Small intestine (tissue), 7 donors: ENCODE measurements at regions not wholly inside any gene's neighbourhood (a gene's known extent, or its start where the extent isn't known, plus 50 kb on each side); places are given as distances from the start of the nearest gene placed in this dataset.

Experiments
- DNase-seq, 2 donors: peaks; one replicate each; pipeline versions ENCODE4 v3.0.0 to v3.0.0-alpha.2; 2013
- FAIRE-seq: peaks from 2 replicates; lab custom pipeline; 2012; peaks lifted over from hg19 to GRCh38; lab: Jason Lieb, UNC
- H3K27ac ChIP-seq, 3 donors: one replicate each; pipeline ENCODE4 v1.5.1; 2013; ENCODE audit warnings: low read length in 2 of 3, mild to moderate bottlenecking in 2 of 3, control low read depth in 1 of 3, inconsistent platforms in 1 of 3, low read depth in 1 of 3, moderate library complexity in 1 of 3
- H3K27me3 ChIP-seq, 3 donors: one replicate each; pipeline ENCODE4 v1.6.1; 2013; ENCODE audit warnings: low read length in 3 of 3, inconsistent platforms in 1 of 3; ENCODE audit not compliant: control insufficient read depth in 3 of 3, insufficient read depth in 3 of 3
- H3K36me3 ChIP-seq, 3 donors: one replicate each; pipeline ENCODE4 v1.6.1; 2013; ENCODE audit warnings: low read length in 3 of 3, inconsistent platforms in 1 of 3, low read depth in 1 of 3, mild to moderate bottlenecking in 1 of 3, moderate library complexity in 1 of 3; ENCODE audit not compliant: control insufficient read depth in 3 of 3, insufficient read depth in 2 of 3
- H3K4me1 ChIP-seq, 3 donors: one replicate each; pipeline ENCODE4 v1.6.1; 2013; ENCODE audit warnings: low read length in 2 of 3, inconsistent platforms in 1 of 3, low read depth in 1 of 3, mild to moderate bottlenecking in 1 of 3, moderate library complexity in 1 of 3; ENCODE audit not compliant: control insufficient read depth in 3 of 3, insufficient read depth in 2 of 3
- H3K4me3 ChIP-seq, 3 donors: one replicate each; pipeline ENCODE4 v1.5.1; 2013; ENCODE audit warnings: low read length in 3 of 3, control low read depth in 1 of 3, inconsistent platforms in 1 of 3, low read depth in 1 of 3, mild to moderate bottlenecking in 1 of 3, moderate library complexity in 1 of 3
- H3K9me3 ChIP-seq, 2 donors: one replicate each; pipeline ENCODE4 v1.6.1; 2013; ENCODE audit warnings: low read depth in 1 of 2, low read length in 1 of 2; ENCODE audit not compliant: control insufficient read depth in 2 of 2, insufficient read depth in 1 of 2
- WGBS, 3 donors: extraction: QIAGEN DNeasy Blood & Tissue Kit; methylation state at CpG; one replicate each; pipeline ENCODE4 v1.1.7; 2013; 5-methylcytosine and 5-hydroxymethylcytosine counted together
- donor health status: healthy with polysubstance abuse.
- donor health status: control.
- donor health status: control.
- donor health status: Bipolar disorder and iron deficiency.
- donor health status: healthy.

DNA sequence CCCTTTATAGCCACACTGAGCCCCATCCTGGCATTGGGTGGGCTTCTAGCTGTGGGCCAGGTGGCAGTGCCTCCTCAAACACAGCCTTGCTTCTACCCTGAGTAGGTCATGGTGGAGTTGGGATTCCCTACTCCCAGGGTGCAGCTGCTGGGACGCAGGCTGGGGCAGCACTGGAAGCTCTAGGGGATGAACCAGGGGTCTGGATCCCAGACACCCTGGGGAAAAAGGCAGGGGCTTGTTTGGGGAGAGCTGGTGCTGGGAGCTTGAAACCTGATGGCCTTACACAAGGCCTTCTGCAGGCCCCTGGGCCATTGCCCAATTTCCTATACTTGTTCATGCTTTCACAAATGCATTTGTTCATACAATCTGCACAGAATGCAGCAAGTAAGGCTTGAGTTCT, 103.7 kb upstream of the CTBP2 start:
- H3K9me3 ChIP-seq: no peaks in the 10 kb centered on the region
- no peak overlapping the region for H3K4me3 ChIP-seq
- H3K27ac ChIP-seq: no peak overlapping the region
- no peak for FAIRE-seq
- no peaks in the 10 kb centered on the region for H3K27me3 ChIP-seq
- DNase-seq: no peak
- WGBS, 3 donors: 80 to 89% (median 88%) methylated on average over 1 of the region's 1 CpG
- no peaks in the 10 kb centered on the region for H3K4me1 ChIP-seq
- H3K36me3 ChIP-seq: no peaks in the 10 kb centered on the region

DNA sequence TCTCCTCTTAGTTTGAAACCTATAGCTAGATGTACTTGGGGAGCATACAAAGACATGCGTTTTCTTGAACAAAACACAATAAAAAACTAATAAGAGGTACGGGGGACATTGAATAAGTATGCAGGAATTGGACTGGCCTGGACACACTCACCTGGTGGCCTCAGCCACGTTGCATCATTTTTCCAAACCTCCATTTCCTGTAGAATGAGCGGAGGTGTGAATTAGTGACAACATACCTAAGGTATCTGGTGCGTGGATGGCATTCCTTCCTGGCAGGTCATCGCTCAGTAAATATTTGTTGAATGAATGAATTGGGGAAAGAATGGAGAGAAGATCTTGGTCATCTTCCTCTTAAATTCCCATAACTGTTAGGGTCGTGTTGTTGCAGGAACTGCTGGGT, 103.2 kb upstream of the CTBP2 start:
- Histone ChIP-seq H3K4me3 (no peak overlapping the region), H3K9me3 (no peaks in the 10 kb centered on the region), H3K4me1 (no peaks in the 10 kb centered on the region), H3K36me3 (no peaks in the 10 kb centered on the region), H3K27ac (no peak overlapping the region), H3K27me3 (no peaks in the 10 kb centered on the region)
- no peak for FAIRE-seq
- 62 to 71% (median 70%) methylated on average over 7 of the region's 7 CpGs for WGBS, 3 donors
- no peak for DNase-seq

DNA sequence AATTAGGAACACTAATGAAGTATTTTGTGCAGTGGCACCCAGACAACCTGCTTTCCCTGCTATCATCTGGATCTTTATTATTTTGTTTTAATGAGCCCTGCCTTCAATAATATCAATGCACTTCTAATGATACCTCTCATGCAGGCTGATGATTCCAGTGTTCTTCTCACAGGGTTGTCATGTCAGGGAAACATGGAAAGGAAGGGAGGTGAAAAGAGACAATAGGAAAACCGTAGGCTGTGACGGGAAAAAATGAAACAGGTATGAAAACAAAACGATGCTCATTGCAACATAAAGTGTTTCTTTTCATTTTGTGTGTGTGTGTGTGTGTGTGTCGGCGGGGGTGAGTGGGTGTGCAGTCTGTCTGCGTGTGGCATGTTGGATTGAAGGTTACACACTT, 102.6 kb upstream of the CTBP2 start:
- Histone ChIP-seq H3K4me3 (no peak overlapping the region), H3K27ac (no peak overlapping the region), H3K27me3 (no peaks in the 10 kb centered on the region), H3K4me1 (no peaks in the 10 kb centered on the region), H3K9me3 (no peaks in the 10 kb centered on the region), H3K36me3 (no peaks in the 10 kb centered on the region)
- 75 to 80% (median 76%) methylated on average over 6 of the region's 6 CpGs for WGBS, 3 donors
- DNase-seq (no peak), FAIRE-seq (no peak)

DNA sequence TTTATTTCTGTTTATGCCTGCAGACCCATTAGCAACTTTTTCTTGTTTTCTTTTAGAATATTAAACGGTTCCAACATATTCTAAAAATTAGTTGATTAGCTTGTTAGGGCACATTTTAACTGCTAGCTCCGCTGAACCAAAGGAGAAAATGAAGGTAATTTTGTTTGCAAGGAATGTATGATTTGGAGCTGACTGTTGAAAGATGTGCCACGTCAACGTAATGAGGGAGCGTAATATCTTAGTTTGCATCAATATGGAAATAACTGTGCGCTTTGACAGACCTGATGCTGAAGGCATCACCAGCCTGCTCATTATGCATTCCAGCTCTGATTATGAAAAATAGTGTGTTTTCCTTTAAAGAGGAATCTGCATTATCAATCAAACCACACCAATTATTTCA, 102.0 kb upstream of the CTBP2 start:
- Histone ChIP-seq H3K27ac (no peak overlapping the region), H3K4me1 (no peaks in the 10 kb centered on the region), H3K36me3 (no peaks in the 10 kb centered on the region), H3K27me3 (no peaks in the 10 kb centered on the region), H3K9me3 (no peaks in the 10 kb centered on the region), H3K4me3 (no peak overlapping the region)
- 78 to 85% (median 80%) methylated on average over 6 of the region's 6 CpGs for WGBS, 3 donors
- FAIRE-seq (no peak), DNase-seq (no peak)

DNA sequence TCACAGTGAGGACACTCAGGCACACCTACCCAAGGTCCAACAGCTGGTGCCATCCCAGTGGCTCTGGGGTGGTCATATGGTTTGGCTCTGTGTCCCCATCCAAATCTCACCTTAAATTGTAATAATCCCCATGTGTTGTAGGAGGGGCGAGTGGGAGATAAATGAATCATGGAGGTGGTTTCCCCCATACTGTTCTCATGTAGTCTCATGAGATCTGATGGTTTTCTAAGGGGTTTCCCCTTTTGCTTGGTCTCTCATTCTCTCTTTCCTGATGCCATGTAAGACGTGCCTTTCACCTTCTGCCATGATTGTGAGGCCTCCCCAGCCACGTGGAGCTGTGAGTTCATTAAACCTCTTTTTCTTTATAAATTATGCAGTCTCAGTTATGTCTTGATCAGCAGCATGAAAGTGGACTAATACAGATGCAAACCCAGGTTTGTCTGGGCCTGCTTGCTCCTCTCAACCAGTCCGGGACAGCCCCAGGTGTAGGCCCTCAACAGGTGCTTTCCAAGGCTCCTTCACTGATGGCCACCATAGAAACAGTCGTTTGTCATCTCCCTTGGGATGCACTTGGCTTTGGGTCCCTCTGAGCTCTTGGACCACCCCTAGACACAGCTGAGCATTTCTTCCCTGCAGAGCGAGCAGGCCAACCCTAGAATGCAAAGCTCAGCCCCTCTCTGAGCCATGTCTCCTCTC, 101.3 kb upstream of the CTBP2 start:
- no peak for FAIRE-seq
- WGBS, 3 donors: 69 to 77% (median 74%) methylated on average over 6 of the region's 6 CpGs

DNA sequence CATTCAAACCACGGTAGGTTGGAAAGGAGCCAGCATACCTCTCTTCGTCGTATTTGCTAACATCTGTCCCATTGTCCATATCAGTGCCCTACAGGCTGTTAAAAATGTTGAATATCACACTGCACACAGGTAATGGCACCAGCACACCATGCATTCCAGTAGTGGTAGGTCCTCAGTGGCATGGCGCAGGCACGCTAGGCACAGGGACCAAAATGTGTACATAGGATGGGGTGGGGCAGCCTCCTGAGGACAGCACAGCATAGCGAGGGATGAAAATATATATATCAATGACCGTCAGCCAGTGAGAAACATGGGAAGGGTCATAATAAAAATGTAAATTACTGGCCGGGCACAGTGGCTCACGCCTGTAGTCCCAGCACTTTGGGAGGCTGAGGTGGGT, 99.9 kb upstream of the CTBP2 start:
- FAIRE-seq (no peak), DNase-seq (no peak)
- Histone ChIP-seq H3K27me3 (no peaks in the 10 kb centered on the region), H3K9me3 (no peaks in the 10 kb centered on the region), H3K27ac (no peak overlapping the region), H3K36me3 (no peaks in the 10 kb centered on the region), H3K4me1 (no peaks in the 10 kb centered on the region), H3K4me3 (no peak overlapping the region)
- WGBS, 3 donors: 81 to 89% (median 82%) methylated on average over 9 of the region's 9 CpGs

More for the DNA sequence above, 101.3 kb upstream of the CTBP2 start:
- H3K36me3 ChIP-seq: no peaks in the 10 kb centered on the region
- H3K4me3 ChIP-seq: no peak overlapping the region
- no peaks in the 10 kb centered on the region for H3K4me1 ChIP-seq
- H3K27ac ChIP-seq: no peak overlapping the region
- DNase-seq: no peak
- no peaks in the 10 kb centered on the region for H3K27me3 ChIP-seq
- no peaks in the 10 kb centered on the region for H3K9me3 ChIP-seq

DNA sequence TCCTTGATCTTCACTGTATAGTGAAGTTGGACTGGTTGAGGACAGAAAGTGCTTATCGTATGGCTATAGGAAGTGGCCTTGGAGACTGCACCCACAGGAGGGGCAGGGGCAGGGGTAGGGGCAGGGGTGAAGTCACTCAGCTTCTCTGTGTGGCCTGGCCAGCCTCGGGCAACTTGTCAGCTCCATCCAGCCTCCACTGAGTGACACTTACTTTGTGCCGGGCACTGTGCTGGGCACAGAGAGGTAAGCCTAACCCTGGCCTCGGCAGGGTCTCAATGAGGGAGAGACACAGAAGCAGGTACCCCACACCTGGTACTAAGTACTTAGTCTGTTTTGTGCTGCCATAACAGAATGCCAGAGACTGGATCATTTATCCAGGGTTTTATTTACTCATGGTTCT, 99.3 kb upstream of the CTBP2 start:
- no peak for DNase-seq
- H3K9me3 ChIP-seq: no peaks in the 10 kb centered on the region
- no peaks in the 10 kb centered on the region for H3K4me1 ChIP-seq
- FAIRE-seq: no peak
- no peak overlapping the region for H3K4me3 ChIP-seq
- H3K27ac ChIP-seq: no peak overlapping the region
- H3K27me3 ChIP-seq: no peaks in the 10 kb centered on the region
- 84 to 92% (median 87%) methylated on average over 4 of the region's 4 CpGs for WGBS, 3 donors
- no peaks in the 10 kb centered on the region for H3K36me3 ChIP-seq

DNA sequence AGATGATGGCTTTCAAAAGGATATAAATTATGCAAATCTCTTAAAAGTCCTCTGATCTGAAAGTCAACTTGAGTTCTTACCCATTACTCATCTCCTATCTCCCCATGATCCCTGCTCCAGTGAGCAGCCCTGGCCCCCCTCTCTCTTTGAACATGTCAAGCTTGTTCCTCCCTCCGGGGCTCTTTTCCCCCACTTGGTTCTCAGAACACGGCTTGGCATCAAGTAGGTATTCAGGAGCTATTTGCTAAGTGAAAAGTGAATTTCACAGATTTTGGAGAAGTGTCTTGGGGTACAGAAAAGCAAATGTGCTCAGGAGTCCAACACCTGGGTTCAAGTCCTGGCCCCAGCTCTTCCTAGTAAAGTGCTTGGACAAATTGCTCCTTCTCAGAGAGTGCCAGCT, 98.3 kb upstream of the CTBP2 start:
- Histone ChIP-seq H3K4me3 (no peak overlapping the region), H3K36me3 (no peaks in the 10 kb centered on the region), H3K27ac (no peak overlapping the region), H3K27me3 (no peaks in the 10 kb centered on the region), H3K9me3 (no peaks in the 10 kb centered on the region), H3K4me1 (no peaks in the 10 kb centered on the region)
- 60 to 77% (median 68%) methylated on average over 2 of the region's 2 CpGs for WGBS, 3 donors
- FAIRE-seq (no peak), DNase-seq (no peak)

DNA sequence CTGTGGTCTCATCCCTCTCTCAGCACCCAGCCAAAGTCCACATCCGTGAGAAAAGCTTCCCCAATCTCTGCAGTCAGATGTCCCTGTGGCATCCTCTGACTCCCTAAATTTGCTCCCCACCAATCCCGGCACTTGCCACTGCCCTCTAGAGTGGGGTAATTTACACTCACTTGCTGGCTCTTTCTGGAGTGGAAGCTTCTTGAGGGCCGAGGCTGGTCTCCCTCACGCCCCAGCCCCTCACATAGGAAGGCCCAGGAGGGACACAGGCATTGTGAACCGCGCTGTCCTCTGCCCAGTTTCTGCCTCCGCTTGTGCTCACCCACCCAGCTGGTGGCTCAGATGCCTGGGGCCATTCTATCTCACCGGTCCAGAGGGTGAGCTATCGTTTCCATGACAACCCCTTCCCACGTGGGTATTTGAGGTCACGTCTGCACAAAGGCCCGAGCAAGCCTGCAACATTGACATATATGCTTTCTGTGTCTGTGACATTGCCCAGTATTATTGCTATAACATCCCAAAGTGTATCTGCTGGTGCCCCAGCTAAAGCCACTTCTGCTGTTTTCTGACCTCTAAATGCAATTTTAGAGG, 97.3 kb upstream of the CTBP2 start:
- Histone ChIP-seq H3K36me3 (no peaks in the 10 kb centered on the region), H3K27me3 (no peaks in the 10 kb centered on the region), H3K9me3 (no peaks in the 10 kb centered on the region), H3K4me3 (no peak overlapping the region), H3K27ac (no peak overlapping the region), H3K4me1 (no peaks in the 10 kb centered on the region)
- DNase-seq: no peak
- 69 to 74% (median 73%) methylated on average over 12 of the region's 12 CpGs for WGBS, 3 donors
- no peak for FAIRE-seq
